ENCODE measurements at regions not wholly inside any gene's neighbourhood (a gene's known extent, or its start where the extent isn't known, plus 50 kb on each side); places are given as distances from the start of the nearest gene placed in this dataset.

GRCh38 chr6:11938285-11938890, 73.7 kb upstream of the HIVEP1 start (continued):
- TF ChIP-seq MYC (IDR thresholded peaks at IDR 0.05; ENCODE audit: low read depth, low read length) (peak; percentile 76; the same call in 1 of the 2 replicates), MYC (CRISPR knock-in tag; IDR thresholded peaks at IDR 0.05; ENCODE audit: borderline replicate concordance, low read depth) (no peak), COPS2 (conservative IDR thresholded peaks at IDR 0.05) (no peak), RB1 (IDR thresholded peaks at IDR 0.05; ENCODE audit: low read depth) (peak; percentile 78; the same call in 1 of the 2 replicates), RFX1 (IDR thresholded peaks at IDR 0.05) (peak; percentile 18; the same call in 1 of the 2 replicates), HDAC8 (tag; IDR thresholded peaks at IDR 0.05) (no peak), ESRRA (IDR thresholded peaks at IDR 0.05; ENCODE audit: borderline replicate concordance, low read depth) (no peak), ZFX (CRISPR knock-in tag; IDR thresholded peaks at IDR 0.05) (no peak), CTBP1 (IDR thresholded peaks at IDR 0.05; ENCODE audit: borderline replicate concordance) (peak; percentile 97), BRD9 (IDR thresholded peaks at IDR 0.05; ENCODE audit: low read depth, partially characterized antibody) (peak; percentile 90), MCM3 (IDR thresholded peaks at IDR 0.05) (no peak), HMGN3 (IDR thresholded peaks at IDR 0.05; ENCODE audit: borderline replicate concordance, extremely low read depth, insufficient read length, low read depth, low read length) (peak; percentile 99), MEF2D (tag; conservative IDR thresholded peaks at IDR 0.05; ENCODE audit: low read depth) (peak; percentile 80; the same call in 1 of the 2 replicates), JUNB (CRISPR knock-in tag; conservative IDR thresholded peaks at IDR 0.05) (0 out of 2 replicates have a peak, but pooled peaks have one; percentile 9), GMEB1 (CRISPR knock-in tag; IDR thresholded peaks at IDR 0.05) (peak; percentile 38; the same call in 1 of the 2 replicates), ZBTB17 (CRISPR knock-in tag; IDR thresholded peaks at IDR 0.05) (peak; percentile 91), CTCF (IDR thresholded peaks at IDR 0.05 in 2 of 3, conservative IDR thresholded peaks at IDR 0.05 in 1 of 3; ENCODE audit: insufficient read depth in 2 of 3, low read depth in 1 of 3, low read length in 3 of 3) (0 out of 6 replicates have a peak, but pooled peaks of 1 of the 3 experiments have one; percentile 1), POLR2A (conservative IDR thresholded peaks at IDR 0.05) (peak; percentile 56; the same call in 1 of the 2 replicates), HCFC1 (IDR thresholded peaks at IDR 0.05; ENCODE audit: low read depth, low read length) (0 out of 2 replicates have a peak, but pooled peaks have one; percentile 27), PHF20 (IDR thresholded peaks at IDR 0.05; ENCODE audit: partially characterized antibody) (no peak), BRCA1 (IDR thresholded peaks at IDR 0.05) (no peak), BRCA1 (CRISPR knock-in tag; IDR thresholded peaks at IDR 0.05) (no peak), U2AF2 (optimal IDR thresholded peaks at IDR 0.05; ENCODE audit: low read depth, low read length) (no peak), ZNF384 (IDR thresholded peaks at IDR 0.05; ENCODE audit: low read depth, low read length) (no peak)
- TF ChIP-seq, protein P1, sequence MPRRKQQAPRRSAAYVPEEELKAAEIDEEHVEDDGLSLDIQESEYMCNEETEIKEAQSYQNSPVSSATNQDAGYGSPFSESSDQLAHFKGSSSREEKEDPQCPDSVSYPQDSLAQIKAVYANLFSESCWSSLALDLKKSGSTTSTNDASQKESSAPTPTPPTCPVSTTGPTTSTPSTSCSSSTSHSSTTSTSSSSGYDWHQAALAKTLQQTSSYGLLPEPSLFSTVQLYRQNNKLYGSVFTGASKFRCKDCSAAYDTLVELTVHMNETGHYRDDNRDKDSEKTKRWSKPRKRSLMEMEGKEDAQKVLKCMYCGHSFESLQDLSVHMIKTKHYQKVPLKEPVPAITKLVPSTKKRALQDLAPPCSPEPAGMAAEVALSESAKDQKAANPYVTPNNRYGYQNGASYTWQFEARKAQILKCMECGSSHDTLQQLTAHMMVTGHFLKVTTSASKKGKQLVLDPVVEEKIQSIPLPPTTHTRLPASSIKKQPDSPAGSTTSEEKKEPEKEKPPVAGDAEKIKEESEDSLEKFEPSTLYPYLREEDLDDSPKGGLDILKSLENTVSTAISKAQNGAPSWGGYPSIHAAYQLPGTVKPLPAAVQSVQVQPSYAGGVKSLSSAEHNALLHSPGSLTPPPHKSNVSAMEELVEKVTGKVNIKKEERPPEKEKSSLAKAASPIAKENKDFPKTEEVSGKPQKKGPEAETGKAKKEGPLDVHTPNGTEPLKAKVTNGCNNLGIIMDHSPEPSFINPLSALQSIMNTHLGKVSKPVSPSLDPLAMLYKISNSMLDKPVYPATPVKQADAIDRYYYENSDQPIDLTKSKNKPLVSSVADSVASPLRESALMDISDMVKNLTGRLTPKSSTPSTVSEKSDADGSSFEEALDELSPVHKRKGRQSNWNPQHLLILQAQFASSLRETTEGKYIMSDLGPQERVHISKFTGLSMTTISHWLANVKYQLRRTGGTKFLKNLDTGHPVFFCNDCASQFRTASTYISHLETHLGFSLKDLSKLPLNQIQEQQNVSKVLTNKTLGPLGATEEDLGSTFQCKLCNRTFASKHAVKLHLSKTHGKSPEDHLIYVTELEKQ (CRISPR knock-in tag; IDR thresholded peaks at IDR 0.05): no peak

All from K562 (cell line).